Stimulated activated naive B cell treated with anti-CD40 and anti-IgM and Interleukin-4, amounts not matched to agents 10 μg/mL and 1 μg/mL and 100 μg/mL, for 72 hours (primary cell): ENCODE measurements at regions not wholly inside any gene's neighbourhood (a gene's known extent, or its start where the extent isn't known, plus 50 kb on each side); places are given as distances from the start of the nearest gene placed in this dataset.
"Not testable (repeated sequence)": the region's sequence is repeated elsewhere in the genome, so short reads cannot be mapped to it uniquely, and the experiment has no call there.

ENCODE experiments used
- ATAC-seq, 2 donors: fragments of 150-1000 bp; cut with Tn5 transposase; replicated peaks; 2 replicates each; pipeline ENCODE4 v1.10.0; 2021; ENCODE audit warnings: moderate library complexity in 1 of 2
- DNase-seq: peaks from one replicate; pipeline ENCODE4 v3.0.0; 2021
- H3K27ac Mint-ChIP-seq: one replicate; pipeline ENCODE4 v1.8.0; 2022; ENCODE audit warnings: mild to moderate bottlenecking, mixed read lengths
- H3K27me3 Mint-ChIP-seq, 2 donors: one replicate each; pipeline ENCODE4 v1.8.0; 2022; ENCODE audit warnings: mixed read lengths in 2 of 2
- H3K36me3 Mint-ChIP-seq, 2 donors: one replicate each; pipeline ENCODE4 v1.8.0; 2022; ENCODE audit warnings: mixed read lengths in 2 of 2, mild to moderate bottlenecking in 1 of 2
- H3K4me1 Mint-ChIP-seq, 2 donors: one replicate each; pipeline ENCODE4 v1.8.0; 2022; ENCODE audit warnings: mixed read lengths in 2 of 2, mild to moderate bottlenecking in 1 of 2
- H3K4me3 Mint-ChIP-seq, 2 donors: one replicate each; pipeline ENCODE4 v1.8.0; 2022; ENCODE audit warnings: mild to moderate bottlenecking in 2 of 2, mixed read lengths in 2 of 2, moderate library complexity in 1 of 2
- H3K9me3 Mint-ChIP-seq, 2 donors: one replicate each; pipeline ENCODE4 v1.8.0; 2022; ENCODE audit warnings: mixed read lengths in 2 of 2, mild to moderate bottlenecking in 1 of 2

DNA sequence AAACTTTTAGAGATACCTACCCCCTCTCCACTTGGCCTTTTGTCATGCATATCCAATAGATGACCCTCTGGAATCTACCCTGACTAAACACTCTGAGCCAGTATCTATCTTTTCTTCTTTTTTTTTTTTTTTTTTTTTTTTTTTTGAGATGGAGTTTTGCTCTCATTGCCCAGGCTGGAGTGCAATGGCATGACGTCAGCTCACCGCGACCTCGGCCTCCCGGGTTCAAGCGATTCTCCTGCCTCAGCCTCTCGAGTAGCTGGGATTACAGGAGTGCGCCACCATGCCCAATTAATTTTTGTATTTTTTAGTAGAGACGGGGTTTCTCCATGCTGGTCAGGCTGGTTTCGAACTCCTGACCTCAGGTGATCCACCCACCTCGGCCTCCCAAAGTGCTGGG lies 50.8 kb upstream of the GRIN2B start:
- not testable (repeated sequence) for H3K27ac Mint-ChIP-seq, H3K4me1 Mint-ChIP-seq, H3K9me3 Mint-ChIP-seq, ATAC-seq, H3K4me3 Mint-ChIP-seq, H3K36me3 Mint-ChIP-seq, DNase-seq
- H3K27me3 Mint-ChIP-seq, result peaks cover 18 to 31% of the 10 kb centered on the region in 2 donors

DNA sequence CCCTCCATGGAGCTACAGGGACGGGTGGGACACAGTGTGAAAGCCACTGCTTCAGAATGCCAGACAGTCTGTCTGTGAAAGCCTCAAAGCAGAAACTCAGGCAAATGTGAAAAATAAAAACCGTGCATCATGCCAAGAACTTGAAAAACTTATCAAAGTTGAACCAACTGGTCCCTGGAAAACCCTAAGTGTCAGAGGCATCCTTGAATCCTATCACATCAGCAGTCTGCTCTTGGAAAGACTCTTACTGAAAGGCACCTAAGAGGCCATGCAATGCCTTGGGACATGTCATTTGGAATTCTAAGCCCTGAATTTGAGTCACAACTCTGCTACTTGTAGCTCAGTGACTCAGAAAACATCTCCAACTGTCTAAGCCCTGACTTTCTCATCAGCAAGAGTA lies 62.4 kb upstream of the GRIN2B start:
- no peak overlapping the region for H3K27ac Mint-ChIP-seq
- H3K9me3 Mint-ChIP-seq, result peaks cover 3 to 5% of the 10 kb centered on the region in 2 donors
- H3K27me3 Mint-ChIP-seq, result peaks cover 20 to 40% of the 10 kb centered on the region in 2 donors
- no peaks in the 10 kb centered on the region for H3K4me1 Mint-ChIP-seq
- no peak overlapping the region for H3K4me3 Mint-ChIP-seq
- ATAC-seq (no peak), DNase-seq (no peak)
- no peaks in the 10 kb centered on the region for H3K36me3 Mint-ChIP-seq

DNA sequence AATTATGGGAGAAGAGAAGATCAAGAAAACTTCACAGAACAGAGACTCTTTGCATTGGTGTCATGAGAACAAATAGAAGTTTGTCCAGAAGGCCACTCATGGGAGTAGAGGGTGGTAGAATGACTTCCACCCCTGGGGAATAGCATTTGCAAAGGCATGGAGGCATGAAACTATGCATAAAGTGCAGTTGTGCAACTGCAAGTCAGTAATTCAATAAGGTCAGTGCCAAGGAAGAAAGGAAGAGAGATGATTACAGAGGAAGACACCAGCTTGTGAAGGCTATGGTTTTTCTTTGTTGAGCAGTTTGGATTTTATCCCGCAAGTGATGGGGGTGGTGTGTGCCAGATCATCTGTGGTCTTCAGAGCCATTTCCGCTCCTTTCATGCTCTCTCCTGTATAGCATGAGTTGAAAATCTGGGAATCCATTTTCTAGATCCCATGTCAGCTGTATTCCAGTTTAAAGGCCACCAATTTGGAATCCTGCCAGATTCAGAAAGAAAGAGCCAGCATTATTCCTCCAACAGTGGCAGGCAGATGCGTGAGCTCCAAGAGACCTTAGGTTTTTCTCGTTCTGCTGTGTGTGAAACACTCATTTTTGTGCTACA lies 67.6 kb upstream of the GRIN2B start:
- Mint-ChIP-seq H3K36me3 (no peaks in the 10 kb centered on the region), H3K27ac (no peak overlapping the region), H3K9me3 (no peaks in the 10 kb centered on the region), H3K4me3 (no peak overlapping the region), H3K4me1 (no peaks in the 10 kb centered on the region), H3K27me3 (peaks cover 16 to 33% of the 10 kb centered on the region in 2 donors)
- DNase-seq (no peak), ATAC-seq (no peak)

DNA sequence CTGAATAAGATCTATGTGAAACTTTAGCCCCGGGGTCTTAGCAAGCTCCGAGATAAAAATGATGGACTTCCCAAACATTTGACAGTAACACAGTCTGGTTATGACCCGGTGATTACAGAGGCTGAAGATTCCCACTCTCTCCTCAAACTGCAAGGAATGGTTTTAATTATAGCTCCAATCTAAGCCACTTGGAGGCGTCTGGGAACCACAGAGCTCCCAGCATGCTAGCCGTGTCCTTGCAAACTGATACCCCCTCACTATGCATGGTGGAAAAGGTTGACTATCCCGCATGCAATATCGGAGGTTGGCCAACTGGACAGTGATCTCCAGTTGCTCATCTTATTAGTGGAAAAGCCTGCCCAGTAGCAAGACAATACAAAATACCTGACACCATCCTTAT lies 76.5 kb upstream of the GRIN2B start:
- Mint-ChIP-seq H3K36me3 (no peaks in the 10 kb centered on the region), H3K9me3 (no peaks in the 10 kb centered on the region), H3K27ac (no peak overlapping the region), H3K4me3 (no peak overlapping the region), H3K27me3 (peaks cover 19 to 26% of the 10 kb centered on the region in 2 donors), H3K4me1 (no peaks in the 10 kb centered on the region)
- no peak for ATAC-seq
- no peak for DNase-seq

DNA sequence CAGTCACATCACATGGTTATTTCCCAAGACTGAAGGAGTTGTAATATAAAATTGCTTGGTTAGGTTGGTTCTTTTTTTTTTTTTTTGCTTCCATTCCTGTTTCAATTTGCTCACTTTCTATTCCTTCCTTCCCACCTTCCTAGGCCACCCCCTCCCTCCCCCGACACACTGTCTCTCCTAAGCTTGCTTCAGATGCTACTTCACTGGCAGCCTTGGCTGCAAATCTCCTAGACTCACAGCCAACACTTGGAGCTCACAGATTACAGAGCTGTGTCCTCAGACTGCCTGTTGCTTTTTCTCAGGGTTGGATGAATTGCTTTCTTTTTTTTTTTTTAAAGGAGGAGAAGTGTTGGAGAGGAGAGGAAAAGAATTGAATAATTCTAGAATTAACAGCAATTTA lies 77.3 kb upstream of the GRIN2B start:
- ATAC-seq, result no peak
- no peak overlapping the region for H3K27ac Mint-ChIP-seq
- H3K36me3 Mint-ChIP-seq, result no peaks in the 10 kb centered on the region
- peaks cover 22 to 26% of the 10 kb centered on the region in 2 donors for H3K27me3 Mint-ChIP-seq
- H3K4me3 Mint-ChIP-seq, result no peak overlapping the region
- no peaks in the 10 kb centered on the region for H3K4me1 Mint-ChIP-seq
- H3K9me3 Mint-ChIP-seq, result no peaks in the 10 kb centered on the region
- no peak for DNase-seq

DNA sequence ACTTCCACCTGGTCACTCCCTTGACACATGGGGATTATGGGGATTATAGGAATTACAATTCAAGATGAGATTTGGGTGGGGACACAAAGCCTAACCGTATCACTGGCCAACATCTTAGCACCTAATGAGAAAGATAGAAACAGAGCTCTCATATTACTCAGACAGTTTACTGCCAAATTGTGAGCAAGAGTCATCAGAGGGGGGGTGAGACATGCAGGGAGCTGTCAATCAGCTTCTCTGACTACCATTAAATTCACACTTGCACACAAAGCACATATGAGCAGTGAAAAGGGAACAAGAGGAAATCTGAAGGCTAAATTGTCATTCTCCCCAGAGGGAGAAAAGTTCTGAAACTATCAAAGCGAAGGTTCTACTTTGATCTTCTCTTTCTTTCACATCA lies 78.1 kb upstream of the GRIN2B start:
- no peak overlapping the region for H3K27ac Mint-ChIP-seq
- ATAC-seq, result no peak
- peaks cover 22 to 26% of the 10 kb centered on the region in 2 donors for H3K27me3 Mint-ChIP-seq
- no peaks in the 10 kb centered on the region for H3K36me3 Mint-ChIP-seq
- H3K4me1 Mint-ChIP-seq, result no peaks in the 10 kb centered on the region
- H3K4me3 Mint-ChIP-seq, result no peak overlapping the region
- DNase-seq, result no peak
- H3K9me3 Mint-ChIP-seq, result no peaks in the 10 kb centered on the region

DNA sequence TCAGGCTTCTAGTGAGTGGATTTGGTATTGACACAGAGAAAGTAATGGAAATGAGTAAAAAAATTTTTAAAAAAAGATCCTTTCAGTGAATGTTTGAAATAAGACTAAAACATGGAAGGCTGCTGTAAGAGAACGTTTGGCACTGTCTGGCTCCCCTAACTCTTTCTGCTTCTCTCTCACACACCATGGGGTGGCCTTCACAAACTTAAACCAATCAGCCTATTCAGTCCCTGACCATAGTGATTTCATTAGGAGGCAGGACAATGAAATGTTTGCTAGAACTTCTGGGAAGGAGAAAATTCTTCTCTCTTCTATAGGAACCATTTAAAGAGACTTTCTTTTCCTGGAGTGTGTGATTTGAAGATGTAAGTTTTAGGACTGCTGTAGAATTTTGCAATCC lies 84.2 kb upstream of the GRIN2B start:
- ATAC-seq (no peak), DNase-seq (no peak)
- Mint-ChIP-seq H3K27ac (no peak overlapping the region), H3K4me1 (peaks cover 2 to 6% of the 10 kb centered on the region in 2 donors), H3K4me3 (no peak overlapping the region), H3K9me3 (no peaks in the 10 kb centered on the region), H3K27me3 (peaks cover 18 to 22% of the 10 kb centered on the region in 2 donors), H3K36me3 (no peaks in the 10 kb centered on the region)

DNA sequence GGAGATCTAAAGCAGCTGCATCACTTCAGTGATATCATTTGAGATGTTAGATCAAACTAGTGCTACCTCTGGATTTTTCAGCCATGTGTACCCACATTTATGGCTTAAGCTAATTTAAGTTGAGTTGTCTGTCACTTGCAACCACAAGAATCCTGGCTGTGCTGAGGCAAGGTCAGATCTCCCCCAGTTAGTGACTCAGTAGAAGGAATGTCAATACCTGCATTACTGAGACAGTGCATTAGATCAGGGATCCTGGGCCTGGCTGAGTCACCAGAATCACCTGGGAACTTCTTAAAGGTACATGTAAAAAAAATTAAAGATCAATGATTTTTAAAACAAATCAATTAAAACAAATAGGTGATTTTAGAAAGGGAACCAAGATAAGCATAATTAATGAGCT lies 84.6 kb upstream of the GRIN2B start:
- DNase-seq, result no peak
- H3K4me1 Mint-ChIP-seq, result peaks cover 2 to 6% of the 10 kb centered on the region in 2 donors
- no peak overlapping the region for H3K4me3 Mint-ChIP-seq
- H3K27ac Mint-ChIP-seq, result no peak overlapping the region
- no peaks in the 10 kb centered on the region for H3K9me3 Mint-ChIP-seq
- no peaks in the 10 kb centered on the region for H3K36me3 Mint-ChIP-seq
- H3K27me3 Mint-ChIP-seq, result peaks cover 18 to 22% of the 10 kb centered on the region in 2 donors
- no peak for ATAC-seq

DNA sequence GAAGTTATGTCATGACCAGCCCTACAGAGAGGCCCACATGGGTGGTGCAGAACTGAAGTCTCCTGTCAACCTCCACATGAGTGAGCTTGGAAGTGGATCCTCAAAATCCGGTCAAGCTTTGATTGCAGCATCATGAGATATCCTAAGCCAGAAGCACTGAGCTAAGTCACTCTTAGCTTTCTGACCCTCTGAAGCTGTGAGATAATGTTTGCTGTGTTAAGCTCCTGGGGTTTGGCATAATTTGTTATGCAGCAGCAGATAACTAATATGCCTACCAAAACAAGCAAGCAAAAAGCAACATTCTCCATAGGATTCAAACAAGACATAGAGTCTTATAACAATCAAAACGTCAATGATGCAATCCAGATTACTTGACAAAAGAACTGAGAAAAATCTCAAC lies 87.6 kb upstream of the GRIN2B start:
- Mint-ChIP-seq H3K27me3 (peaks cover 22 to 30% of the 10 kb centered on the region in 2 donors), H3K27ac (no peak overlapping the region), H3K9me3 (no peaks in the 10 kb centered on the region), H3K4me1 (peaks cover 2 to 6% of the 10 kb centered on the region in 2 donors), H3K4me3 (no peak overlapping the region), H3K36me3 (no peaks in the 10 kb centered on the region)
- DNase-seq (no peak), ATAC-seq (no peak)

DNA sequence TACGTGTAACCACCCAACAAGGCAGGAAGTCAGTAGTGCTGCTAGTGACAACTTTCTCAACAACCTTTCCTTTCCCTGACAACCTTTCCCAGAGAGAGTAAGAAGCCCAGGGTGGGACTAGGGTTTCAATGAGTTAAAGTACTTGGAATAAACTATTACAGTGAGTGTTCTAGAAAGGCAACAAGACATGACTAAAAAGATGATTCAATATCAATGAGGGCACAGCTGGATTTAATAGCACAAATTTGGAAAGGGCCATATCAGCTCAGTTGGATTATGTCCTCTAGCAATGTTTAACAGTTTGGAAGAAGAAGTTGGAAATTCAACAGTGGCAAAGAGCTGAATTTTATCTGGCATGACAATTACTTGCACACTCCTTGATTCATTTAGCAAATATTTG lies 90.4 kb upstream of the GRIN2B start:
- ATAC-seq, result no peak

DNA sequence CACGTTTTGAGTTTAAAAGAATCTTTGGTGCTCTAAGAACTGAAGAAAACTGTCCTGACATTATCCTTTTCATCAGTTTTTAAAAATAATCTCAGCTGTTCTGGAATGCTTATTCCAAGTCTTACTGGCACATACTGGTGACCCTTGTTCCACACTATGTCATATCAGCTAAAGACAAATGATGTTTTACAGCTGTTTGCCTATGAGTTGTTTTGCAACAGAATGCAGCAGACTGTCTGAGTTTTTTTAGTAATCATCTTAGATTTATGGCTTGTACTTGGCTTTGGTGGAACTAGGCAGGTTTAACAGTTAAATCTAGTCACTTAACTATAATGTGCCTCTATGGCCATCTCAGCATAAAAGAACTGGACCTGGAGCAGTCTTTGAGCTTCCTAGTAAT lies 91.6 kb upstream of the GRIN2B start:
- no peak for DNase-seq
- H3K27ac Mint-ChIP-seq, result no peak overlapping the region
- H3K4me1 Mint-ChIP-seq, result no peaks in the 10 kb centered on the region
- peaks cover 18 to 22% of the 10 kb centered on the region in 2 donors for H3K27me3 Mint-ChIP-seq
- H3K9me3 Mint-ChIP-seq, result peaks cover 5 to 8% of the 10 kb centered on the region in 2 donors
- no peak for ATAC-seq
- H3K4me3 Mint-ChIP-seq, result no peak overlapping the region
- peaks cover 0 to 2% of the 10 kb centered on the region in 2 donors for H3K36me3 Mint-ChIP-seq

More for the DNA sequence above, 90.4 kb upstream of the GRIN2B start:
- no peaks in the 10 kb centered on the region for H3K4me1 Mint-ChIP-seq
- H3K4me3 Mint-ChIP-seq, result no peak overlapping the region
- peaks cover 27 to 30% of the 10 kb centered on the region in 2 donors for H3K27me3 Mint-ChIP-seq
- H3K9me3 Mint-ChIP-seq, result peaks cover 2 to 4% of the 10 kb centered on the region in 2 donors
- H3K27ac Mint-ChIP-seq, result no peak overlapping the region
- DNase-seq, result no peak
- no peaks in the 10 kb centered on the region for H3K36me3 Mint-ChIP-seq

DNA sequence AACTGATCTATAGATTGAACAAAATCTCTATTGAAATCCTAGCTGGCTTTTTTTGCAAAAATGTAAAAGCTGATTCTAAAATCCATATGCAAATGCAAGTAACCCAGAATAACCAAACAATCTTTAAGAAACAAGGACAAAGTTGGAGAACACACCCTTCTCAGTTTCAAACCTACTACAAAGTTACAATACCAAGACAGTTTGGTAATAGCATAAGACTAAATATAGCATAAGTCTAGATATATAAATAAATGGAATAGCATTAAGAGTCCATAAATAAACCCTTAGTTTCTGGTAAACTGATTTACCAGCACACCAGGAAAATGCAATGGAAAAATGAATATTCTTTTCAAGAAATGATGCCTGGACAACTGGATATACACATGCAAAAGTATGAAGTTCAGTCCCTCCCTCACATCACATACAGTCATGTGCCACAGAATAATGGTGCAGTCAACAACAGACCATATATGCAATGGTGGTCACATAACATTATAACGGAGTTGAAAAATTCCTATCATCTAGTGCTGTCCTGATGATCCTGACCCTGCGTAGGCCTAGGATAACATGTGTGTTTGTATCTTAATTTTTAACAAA lies 94.5 kb upstream of the GRIN2B start:
- DNase-seq (no peak), ATAC-seq (no peak)
- H3K27me3 Mint-ChIP-seq, result peaks cover 15 to 16% of the 10 kb centered on the region in 2 donors
- H3K4me1 Mint-ChIP-seq, result no peaks in the 10 kb centered on the region
- no peak overlapping the region for H3K4me3 Mint-ChIP-seq
- no peak overlapping the region for H3K27ac Mint-ChIP-seq
- peaks cover 5 to 8% of the 10 kb centered on the region in 2 donors for H3K9me3 Mint-ChIP-seq
- peaks cover 0 to 2% of the 10 kb centered on the region in 2 donors for H3K36me3 Mint-ChIP-seq

DNA sequence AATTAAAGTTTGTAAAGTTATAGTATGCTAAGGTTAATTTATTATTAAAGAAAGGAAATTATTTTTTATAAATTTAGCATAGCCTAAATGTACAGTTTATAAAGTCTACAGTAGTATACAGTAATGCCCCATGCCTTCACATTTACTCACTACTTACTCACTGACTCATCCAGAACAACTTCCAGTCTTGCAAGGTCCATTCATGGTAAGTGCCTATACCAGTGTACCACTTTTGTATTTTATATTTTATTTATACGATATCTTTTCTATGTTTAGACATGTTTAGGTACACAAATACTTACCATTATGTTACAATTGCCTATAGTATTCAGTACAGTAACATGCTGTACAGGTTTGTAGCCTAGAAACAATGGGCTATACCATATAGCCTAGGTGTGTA lies 95.1 kb upstream of the GRIN2B start:
- no peak for ATAC-seq
- H3K36me3 Mint-ChIP-seq, result peaks cover 0 to 2% of the 10 kb centered on the region in 2 donors
- H3K27me3 Mint-ChIP-seq, result peaks cover 11 to 16% of the 10 kb centered on the region in 2 donors
- H3K27ac Mint-ChIP-seq, result no peak overlapping the region
- peaks cover 5 to 8% of the 10 kb centered on the region in 2 donors for H3K9me3 Mint-ChIP-seq
- no peaks in the 10 kb centered on the region for H3K4me1 Mint-ChIP-seq
- DNase-seq, result no peak
- no peak overlapping the region for H3K4me3 Mint-ChIP-seq

DNA sequence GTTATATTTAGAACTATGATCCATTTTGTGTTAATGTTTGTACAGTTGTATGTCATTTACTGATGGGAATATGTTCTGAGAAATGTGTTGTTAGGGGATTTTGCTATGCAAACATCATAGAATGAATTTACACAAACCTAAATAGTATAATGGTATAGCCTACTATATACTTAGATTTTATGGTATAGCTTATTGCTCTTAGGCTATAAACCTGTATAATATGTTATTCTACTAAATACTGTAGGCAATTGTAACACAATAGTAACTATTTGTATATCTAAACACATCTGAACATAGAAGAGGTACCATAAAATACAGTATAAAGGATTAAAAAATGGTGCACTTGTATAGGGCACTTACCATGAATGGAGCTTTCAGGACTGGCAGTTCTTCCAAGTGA lies 105.4 kb upstream of the GRIN2B start:
- peaks cover 0 to 8% of the 10 kb centered on the region in 2 donors for H3K9me3 Mint-ChIP-seq
- ATAC-seq, result no peak

DNA sequence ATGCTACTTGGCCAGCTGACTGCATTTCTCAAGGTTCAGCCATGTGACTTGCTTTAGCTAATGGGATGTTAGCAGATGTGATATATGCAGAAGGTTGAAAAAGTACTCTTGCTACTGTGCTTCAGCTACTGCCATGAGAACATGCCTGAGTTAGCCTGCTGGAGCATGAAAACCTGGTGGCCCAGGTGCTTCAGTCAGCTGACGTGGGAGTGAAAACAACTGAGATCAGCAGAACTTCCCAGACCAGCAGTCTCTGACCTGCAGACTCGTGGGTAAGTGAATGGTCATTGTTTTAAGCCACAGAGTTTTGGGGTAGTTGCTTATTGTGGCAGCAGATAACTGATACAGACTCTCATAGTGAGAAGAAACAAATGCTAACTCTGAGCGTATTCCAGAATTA lies 118.6 kb upstream of the GRIN2B start:
- Mint-ChIP-seq H3K27me3 (peaks cover 53 to 64% of the 10 kb centered on the region in 2 donors), H3K36me3 (peaks cover 2 to 23% of the 10 kb centered on the region in 2 donors), H3K9me3 (peaks cover 22 to 24% of the 10 kb centered on the region in 2 donors), H3K4me1 (no peaks in the 10 kb centered on the region), H3K4me3 (no peak overlapping the region), H3K27ac (no peak overlapping the region)
- DNase-seq, result no peak
- no peak for ATAC-seq

More for the DNA sequence above, 105.4 kb upstream of the GRIN2B start:
- Mint-ChIP-seq H3K27me3 (peaks cover 4 to 13% of the 10 kb centered on the region in 2 donors), H3K36me3 (no peaks in the 10 kb centered on the region), H3K4me3 (no peak overlapping the region), H3K4me1 (no peaks in the 10 kb centered on the region), H3K27ac (no peak overlapping the region)
- DNase-seq, result no peak
